GM19025 (cell line): ENCODE measurements at regions not wholly inside any gene's neighbourhood (a gene's known extent, or its start where the extent isn't known, plus 50 kb on each side); places are given as distances from the start of the nearest gene placed in this dataset.

Source experiments
- ATAC-seq: cut with Tn5 transposase; IDR thresholded peaks from one replicate; pipeline ENCODE4 v1.9.1; 2021; ENCODE audit warnings: mild to moderate bottlenecking, low read depth, moderate library complexity; ENCODE audit not compliant: unreplicated experiment

DNA sequence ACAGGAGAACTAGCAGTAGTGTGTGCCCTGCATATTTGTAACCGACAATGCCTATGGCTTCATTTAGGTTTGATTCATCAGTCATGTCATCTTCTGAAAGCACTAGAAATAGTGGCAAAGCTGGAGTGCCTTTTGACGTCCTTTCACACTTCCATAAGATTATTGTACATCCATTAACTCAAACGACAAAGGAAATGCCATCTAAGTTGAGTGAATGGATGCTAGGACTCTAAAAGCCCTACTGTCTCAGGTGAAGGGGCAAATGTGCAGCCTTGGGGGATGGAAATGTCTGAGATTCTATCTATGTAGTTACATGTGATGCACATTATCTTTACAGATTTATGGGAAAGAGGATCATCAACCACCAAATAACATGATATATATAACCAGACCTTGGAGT lies 1473.6 kb downstream of the STIM2 start:
- ATAC-seq = no peak

DNA sequence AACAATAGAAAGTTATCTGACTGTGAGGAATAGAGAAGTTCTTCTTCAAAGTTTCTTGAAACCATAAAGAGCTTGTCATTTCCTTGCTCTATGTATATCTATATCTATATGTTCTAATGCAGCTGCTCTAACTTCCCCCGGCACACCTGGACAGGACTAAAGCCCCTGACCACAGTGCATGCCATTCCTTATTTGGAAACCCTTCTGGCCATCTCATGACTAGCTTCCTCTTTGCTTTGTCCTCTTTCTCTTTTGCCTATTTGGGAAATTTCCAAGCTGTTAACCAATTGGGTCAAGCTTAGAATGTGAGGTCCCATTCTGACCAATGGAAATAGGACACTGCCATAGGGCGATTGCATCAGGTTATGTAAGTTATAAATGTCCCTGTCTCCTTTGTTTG lies 1481.1 kb downstream of the STIM2 start:
- ATAC-seq = no peak

DNA sequence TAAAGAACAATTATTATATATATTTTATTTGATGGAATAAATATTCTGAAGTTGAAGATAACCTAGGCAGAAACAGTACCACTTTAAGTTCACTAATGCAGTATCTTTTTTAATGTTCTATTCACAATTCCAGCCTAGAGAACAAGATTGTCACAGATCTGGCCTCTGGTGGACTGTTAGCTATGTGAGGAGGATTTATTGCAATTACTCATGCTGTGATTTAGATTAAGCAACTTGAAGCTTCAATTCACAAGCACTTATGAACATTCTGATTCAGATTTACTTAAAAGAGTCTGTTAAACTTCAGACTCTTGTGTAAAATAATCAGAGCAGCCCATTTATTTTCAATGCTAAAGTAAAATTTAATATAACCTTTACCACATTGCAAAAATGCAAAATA lies 1489.8 kb downstream of the STIM2 start:
- no peak for ATAC-seq

DNA sequence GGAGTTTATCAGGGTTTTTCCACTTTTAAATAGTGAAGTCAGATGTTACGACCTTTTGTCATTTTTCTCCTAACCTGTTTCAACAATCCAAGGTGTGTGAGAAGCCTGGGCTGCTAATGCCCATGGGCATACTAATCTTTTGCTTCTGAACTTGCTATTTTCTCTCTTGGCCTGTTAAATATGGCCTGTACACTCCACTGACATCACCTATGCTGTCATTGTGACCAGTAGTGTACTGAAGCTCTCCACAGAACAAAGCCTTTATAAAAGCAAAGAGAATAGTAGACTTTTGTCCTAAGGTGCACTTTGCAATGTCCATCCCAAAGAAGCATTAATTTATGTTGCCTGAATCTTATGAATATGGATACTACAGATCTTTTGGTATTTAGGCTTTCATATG lies 1490.5 kb downstream of the STIM2 start:
- ATAC-seq = no peak

DNA sequence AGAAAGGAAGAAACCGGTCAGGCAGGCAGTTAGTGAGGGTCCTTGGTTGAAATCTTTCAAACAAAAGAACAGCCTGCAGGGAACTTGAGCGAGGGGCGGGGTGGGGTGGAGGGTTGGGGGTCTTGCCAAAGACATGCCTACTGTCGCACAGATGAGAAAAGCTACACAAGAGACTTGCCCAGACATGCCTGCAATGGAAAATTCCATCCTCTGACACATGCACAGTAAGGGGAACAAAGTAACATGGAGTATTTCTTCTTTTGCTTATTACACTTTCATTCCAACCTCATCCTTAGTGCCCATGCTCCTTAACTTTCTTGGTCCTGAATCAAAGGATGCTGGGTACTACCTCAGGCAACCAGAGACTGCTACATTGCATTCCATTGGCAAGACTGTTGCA lies 1491.2 kb downstream of the STIM2 start:
- ATAC-seq = no peak

DNA sequence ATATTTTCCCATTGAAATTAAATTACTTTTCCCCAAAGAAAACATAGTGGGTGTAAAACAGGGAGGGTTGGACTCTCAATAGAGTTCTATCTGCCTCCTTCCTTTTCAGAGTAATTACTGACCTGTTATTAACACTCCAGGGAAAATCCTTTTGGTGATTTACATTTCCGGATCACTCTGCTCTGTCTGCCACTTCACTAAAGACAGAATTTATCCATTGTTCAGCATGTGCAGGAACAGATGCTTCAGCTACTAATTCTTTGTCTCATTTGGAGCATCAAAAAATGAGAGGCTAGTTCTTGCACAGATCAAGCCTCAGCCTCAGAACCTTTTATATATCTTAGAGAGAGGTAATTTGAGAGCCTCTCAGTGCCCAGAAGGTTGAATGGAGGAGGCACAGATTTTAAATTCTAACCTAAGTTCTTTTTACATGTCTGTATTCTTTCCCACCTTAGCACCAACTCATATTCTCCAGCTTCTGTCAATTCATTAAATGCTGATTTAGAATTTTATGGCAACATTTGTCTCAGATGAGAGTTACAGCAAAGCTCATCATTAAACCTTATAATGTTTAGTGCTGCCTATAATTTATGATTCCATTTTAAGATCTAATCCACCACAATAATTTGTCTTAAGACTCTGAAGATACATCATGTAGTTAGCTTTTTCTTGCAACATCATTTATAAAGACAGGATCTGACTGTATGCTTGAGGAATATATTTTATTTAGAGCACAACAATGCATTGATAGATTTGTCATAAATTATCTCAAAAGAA lies 1494.4 kb downstream of the STIM2 start:
- ATAC-seq = no peak

DNA sequence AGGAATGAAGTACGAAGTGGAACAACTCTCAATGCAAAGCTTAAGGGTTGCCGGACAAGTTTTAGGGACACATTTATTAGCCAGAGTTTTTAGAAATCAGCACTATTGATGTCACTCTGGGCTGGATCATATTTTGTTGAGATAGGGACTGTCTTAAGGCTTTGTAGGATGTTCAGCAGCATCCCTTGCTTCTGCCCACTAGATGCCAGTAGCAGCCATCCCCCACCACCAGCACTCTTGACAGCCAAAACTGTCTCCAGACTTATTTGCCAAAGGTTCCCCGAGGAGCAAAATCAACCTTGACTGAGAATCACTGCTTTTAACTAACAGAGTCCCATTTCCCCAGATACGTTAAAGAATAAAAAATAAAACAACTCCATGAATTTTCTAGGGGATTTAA lies 1497.3 kb downstream of the STIM2 start:
- no peak for ATAC-seq

DNA sequence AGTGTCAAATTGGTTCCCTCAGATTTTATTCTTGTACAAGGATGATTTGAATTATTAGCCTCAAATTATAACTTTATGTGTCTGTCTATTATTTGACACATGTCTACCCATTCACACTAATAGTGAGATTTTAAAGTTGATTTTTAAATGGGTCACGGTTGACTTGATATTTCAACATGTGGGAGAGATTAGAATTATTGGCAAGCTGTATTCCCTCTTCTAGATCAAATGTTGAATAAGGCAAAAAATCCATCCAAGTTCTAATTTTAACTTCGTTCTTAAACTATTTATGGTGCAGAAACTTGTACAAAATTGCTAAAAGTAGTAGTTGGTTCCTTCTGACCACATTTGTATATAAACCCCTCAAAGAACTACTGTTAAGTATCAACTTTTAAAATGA lies 1498.0 kb downstream of the STIM2 start:
- no peak for ATAC-seq

DNA sequence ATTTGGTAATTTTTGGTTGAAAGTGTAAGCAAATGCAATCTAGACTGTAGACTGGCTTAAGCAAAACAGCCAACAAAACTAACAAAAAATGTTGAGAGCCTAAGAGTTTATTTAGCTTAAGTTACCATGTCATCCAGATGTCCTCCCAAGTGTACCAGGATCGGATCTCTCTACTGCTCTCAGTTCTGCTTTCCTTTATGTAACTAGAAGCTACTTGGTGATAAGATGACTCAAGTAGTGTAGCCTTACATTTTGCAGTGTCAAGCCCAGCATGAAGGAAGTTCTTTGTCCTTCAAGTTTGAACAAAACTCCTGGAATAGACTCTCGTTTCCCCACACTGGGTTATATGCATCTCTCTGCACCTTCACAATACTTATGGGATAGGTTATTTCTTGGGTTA lies 1500.0 kb downstream of the STIM2 start:
- no peak for ATAC-seq

DNA sequence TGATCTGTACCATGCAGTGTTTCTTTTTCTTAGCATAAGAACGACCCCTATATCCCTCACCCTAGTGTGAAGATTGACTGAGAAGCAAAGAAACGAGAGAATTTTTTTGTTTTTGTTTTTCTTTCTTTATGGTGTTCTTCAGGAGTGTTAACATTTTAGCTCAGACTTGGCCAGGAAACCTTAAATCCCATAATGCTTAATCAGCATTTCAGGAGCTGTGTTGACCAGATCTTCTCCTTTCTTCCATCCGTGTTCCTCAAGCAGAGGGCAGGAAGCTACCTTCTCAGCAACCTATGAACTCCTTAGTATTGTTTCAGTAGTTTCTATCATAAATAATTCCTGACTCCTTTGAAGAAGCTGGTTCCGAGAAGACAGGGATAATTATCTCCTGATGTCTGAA lies 1501.5 kb downstream of the STIM2 start:
- ATAC-seq = no peak

DNA sequence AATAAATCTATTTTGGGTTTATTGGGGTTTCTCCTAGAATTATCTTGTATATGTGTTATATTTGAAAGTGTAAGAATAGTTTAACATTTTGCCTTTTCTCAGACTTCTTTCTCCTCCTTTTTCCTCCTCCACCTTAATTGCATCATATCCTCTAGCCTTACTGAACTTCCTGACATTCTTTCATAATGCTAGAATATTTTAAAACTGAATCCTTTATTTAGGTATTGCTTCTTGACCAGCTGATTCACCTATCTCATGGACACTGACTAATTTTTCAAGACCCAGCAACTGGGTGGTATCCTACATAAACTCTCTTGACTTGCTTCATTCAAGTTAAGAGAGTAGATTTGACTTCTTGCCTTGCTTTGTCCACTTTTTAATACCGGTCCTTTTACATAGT lies 1508.9 kb downstream of the STIM2 start:
- ATAC-seq = no peak

DNA sequence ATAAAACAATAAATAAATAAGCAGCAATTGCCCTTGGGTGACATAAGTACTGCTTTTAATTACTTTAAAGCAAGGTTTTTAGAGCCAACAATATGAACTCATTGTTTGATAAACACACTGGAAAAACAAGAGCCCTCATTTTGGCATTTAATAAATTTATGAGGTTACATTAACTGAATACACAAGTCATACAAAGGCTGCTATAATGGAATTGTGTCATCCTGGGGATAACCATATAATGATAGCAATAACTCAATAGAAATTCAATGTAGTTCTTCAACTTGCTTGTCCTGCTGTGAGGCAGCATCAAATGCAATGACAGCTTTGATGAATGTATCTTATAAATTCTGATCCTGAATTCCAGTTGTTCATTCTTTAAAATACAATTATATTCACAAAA lies 1512.5 kb downstream of the STIM2 start:
- no peak for ATAC-seq

DNA sequence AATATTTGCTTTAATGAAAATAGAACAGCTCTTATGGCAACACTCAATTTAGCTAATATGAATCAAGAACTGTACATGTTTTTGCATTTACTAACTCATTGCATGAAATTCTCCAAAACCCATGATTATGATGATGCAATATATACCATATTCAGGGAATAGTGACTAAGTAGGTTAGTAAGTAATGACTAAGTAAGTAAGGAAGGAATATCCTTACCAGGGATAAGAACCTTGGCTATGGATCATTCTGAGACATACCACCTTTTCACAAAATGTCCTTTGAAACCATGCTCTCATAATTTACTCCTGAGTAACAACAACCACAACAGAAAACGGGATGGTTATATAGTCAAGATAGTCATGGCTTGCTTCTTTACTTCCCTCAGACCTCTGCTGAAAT lies 1513.0 kb downstream of the STIM2 start:
- ATAC-seq = no peak

DNA sequence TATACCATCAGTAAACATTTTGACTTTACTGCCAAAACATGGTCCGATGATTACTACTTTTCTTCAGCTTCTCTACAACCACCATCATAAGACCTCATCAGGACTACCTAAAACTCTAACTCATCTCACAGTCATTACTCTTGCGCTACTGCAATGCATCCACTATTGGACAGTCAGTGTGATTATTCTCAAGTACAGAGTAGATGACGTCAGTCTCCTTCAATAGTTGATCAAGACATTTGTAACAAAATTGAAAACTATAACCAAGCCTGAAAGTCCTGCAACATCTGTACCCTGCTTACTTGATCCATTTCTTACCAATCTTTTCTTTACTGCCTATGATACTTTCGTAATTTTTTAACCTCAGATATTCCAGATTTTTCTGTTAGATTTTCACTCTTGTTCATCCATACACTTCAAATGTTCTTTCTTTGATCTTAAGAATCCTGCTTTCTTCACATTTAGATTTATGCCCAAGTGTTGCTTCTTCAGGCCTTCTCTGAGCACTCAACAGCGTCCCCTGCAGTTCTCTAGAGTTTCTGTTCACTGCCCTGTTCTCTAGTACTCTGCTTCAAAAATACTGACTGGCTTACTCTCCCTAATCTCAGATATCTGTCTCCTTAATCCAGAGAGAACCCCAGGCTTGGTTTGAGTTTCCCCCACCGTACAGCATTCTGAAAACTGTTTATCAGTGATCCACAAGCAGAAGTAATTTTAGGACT lies 1517.6 kb downstream of the STIM2 start:
- ATAC-seq = no peak

DNA sequence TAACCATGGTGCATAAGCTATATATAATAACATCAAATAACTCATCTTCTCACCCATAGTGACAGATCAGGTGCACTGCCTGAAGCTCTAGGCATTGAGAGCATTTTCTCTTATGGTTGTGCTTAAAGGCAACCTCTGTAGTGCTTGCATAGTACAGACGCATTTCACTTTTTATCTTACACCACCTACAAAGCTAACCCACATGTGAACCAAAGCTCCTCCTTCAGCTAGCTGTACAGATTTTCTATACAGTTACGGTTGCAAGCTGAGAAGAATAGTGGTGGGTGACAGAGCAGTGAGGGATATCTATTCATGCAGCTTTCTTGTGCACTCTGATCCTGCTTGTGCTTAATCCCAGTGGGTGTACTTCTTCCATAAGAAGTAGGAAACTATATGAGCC lies 1525.2 kb downstream of the STIM2 start:
- ATAC-seq = no peak

DNA sequence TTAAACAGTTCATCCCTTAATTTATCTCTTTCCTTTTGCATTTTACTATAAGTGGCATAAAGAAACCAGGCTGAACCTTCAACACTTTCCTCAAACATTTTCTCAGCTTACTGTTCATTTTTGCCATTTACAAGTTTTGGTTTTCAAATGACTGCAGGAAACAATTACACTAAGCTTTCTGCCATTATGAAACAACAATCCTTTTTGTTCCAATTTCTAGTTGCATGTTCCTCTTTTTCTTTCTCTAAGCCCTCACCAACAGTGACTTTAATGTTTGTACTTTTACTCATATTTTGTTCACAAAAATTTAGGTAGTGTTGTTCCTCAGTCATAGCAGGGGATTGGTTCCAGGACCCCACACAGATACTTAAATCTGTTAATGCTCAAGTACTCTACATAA lies 1526.1 kb downstream of the STIM2 start:
- no peak for ATAC-seq

DNA sequence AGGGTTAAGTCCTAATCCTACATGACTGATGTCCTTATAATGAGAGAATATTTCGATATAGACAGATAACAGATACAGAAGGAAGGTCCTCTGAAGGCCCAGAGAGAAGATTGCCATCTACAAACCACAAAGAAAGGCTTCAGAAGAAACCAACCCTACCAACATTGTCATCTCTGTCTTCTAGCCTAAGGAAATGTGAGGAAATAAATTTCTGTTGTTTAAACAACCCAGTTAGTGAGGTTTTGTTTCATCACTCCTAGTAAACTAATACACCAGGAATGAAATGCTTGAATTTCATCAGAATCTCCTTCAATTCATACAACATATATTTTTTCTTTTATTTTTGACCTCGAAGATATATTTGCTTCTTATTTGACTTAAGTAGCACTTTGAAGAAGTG lies 1527.8 kb downstream of the STIM2 start:
- no peak for ATAC-seq

DNA sequence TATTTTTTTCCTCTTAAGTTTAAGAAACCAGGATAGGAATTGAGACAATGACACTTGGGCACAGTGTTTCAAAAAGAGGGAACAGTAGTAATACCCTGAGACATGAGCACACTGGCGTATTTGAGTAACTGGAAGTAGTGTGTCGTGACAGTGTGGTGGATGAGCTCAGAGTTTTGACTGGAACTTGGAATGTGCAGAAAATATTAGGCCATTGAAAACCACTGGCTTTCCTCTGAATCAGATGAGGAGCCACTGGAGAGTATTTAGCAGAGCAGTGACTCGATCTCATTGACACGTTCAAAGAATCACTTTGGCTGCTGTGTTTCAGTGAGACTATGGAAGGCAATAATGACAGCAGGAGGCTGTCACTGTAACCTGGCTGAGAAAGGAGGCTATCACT lies 1531.2 kb downstream of the STIM2 start:
- ATAC-seq = no peak

DNA sequence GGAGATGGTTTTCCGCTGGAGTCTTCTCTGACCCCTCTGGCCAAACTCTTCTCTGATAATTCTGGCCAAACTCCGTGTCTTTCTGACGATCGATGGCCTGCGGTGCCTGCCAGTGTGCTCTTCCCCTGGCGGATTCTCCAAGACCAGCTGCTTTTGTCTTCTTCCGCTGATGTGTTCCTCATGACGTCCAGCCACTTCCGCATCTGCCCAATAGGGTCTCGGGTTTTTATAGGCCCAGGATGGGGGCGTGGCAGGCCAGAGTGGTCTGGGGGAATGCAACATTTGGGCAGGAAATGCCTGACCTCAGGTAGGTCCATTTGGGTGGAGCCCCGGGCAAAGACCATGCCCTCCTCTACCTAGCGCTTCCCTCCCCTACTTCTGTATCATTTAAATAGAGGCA lies 1542.1 kb downstream of the STIM2 start:
- no peak for ATAC-seq

DNA sequence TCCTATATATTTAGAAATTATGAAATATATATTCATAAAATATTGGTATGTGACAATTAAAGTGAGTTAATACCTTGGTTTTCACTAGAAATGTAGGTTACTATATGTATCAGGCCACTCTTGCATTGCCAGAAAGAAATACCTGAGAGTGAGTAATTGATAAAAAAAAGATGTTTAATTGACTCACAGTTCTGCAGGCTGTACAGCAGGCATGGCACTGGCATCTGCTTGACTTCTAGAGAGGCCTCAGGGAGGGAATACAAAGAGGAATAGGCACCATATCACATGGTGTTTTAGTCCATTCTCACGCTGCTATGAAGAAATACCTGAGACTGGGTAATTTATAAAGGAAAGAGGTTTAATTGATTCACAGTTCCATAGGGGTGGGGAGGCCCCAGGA lies 1560.6 kb downstream of the STIM2 start:
- no peak for ATAC-seq

DNA sequence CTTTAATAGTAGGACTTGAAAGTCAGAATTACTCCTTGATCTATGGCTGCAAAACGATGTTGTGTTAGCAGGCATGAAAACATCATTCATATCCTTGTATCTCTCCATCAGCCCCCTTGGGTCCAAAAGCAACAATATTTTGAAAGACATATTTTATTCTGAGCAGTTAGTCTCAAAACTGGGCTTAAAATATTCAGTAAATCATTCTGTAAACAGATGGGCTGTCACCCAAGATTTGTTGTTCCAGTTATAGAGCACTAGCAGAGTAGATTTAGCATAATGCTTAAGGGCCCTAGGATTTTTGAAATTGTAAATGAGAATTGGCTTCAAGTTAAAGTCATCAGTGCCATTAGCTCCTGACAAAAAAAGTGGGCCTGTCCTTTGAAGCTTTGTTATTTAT lies 1565.6 kb downstream of the STIM2 start:
- ATAC-seq = no peak
